Mesenchymal stem cell (in vitro differentiated cells and primary cell): ENCODE measurements at regions not wholly inside any gene's neighbourhood (a gene's known extent, or its start where the extent isn't known, plus 50 kb on each side); places are given as distances from the start of the nearest gene placed in this dataset.

Experiments used
- DNase-seq: peaks from one replicate; pipeline ENCODE4 v3.0.0-alpha.2; 2013
- H2AFZ ChIP-seq: one replicate; pipeline ENCODE4 v1.6.1; 2013; ENCODE audit warnings: low read depth, mild to moderate bottlenecking, control low read depth, inconsistent platforms, low read length, moderate library complexity
- H2AK5ac ChIP-seq: 2 replicates; pipeline ENCODE4 v1.6.1; 2013; ENCODE audit warnings: low read length, moderate library complexity, mild to moderate bottlenecking, inconsistent platforms; ENCODE audit not compliant: severe bottlenecking
- H2BK120ac ChIP-seq: one replicate; pipeline ENCODE4 v1.6.1; 2013; ENCODE audit warnings: low read depth, mild to moderate bottlenecking, inconsistent platforms, low read length, moderate library complexity
- H2BK12ac ChIP-seq, 2 experiments: one replicate each; pipeline ENCODE4 v1.6.1; 2013; ENCODE audit warnings: inconsistent platforms in 2 of 2, low read length in 2 of 2, mild to moderate bottlenecking in 2 of 2, moderate library complexity in 2 of 2, control low read depth in 1 of 2
- H2BK15ac ChIP-seq: one replicate; pipeline ENCODE4 v1.6.1; 2013; ENCODE audit warnings: mild to moderate bottlenecking, low read depth, inconsistent platforms; ENCODE audit not compliant: poor library complexity, severe bottlenecking
- H2BK5ac ChIP-seq: 2 replicates; pipeline ENCODE4 v1.6.1; 2013; ENCODE audit warnings: low read depth, mild to moderate bottlenecking, low read length, control low read depth, inconsistent platforms; ENCODE audit not compliant: poor library complexity, severe bottlenecking
- H3K14ac ChIP-seq, 2 experiments: one replicate each; pipeline ENCODE4 v1.6.1; 2013; ENCODE audit warnings: inconsistent platforms in 2 of 2, low read length in 2 of 2, control low read depth in 1 of 2, mild to moderate bottlenecking in 1 of 2, moderate library complexity in 1 of 2
- H3K18ac ChIP-seq, 2 experiments: one replicate each; pipeline ENCODE4 v1.6.1; 2013; ENCODE audit warnings: inconsistent platforms in 2 of 2, low read length in 2 of 2, control low read depth in 1 of 2, low read depth in 1 of 2, mild to moderate bottlenecking in 1 of 2
- H3K23ac ChIP-seq, 2 experiments: one replicate each; pipeline ENCODE4 v1.6.1; 2013; ENCODE audit warnings: inconsistent platforms in 2 of 2, low read length in 2 of 2, mild to moderate bottlenecking in 2 of 2, moderate library complexity in 2 of 2, control low read depth in 1 of 2
- H3K27ac ChIP-seq: 2 replicates; pipeline ENCODE4 v1.5.1; 2013; ENCODE audit warnings: mild to moderate bottlenecking, moderate library complexity, low read length, control low read depth, inconsistent platforms; ENCODE audit not compliant: poor library complexity, severe bottlenecking
- H3K27me3 ChIP-seq, 2 experiments: 2 replicates each; pipeline versions ENCODE4 v1.6.1 to v1.7.0; 2013; ENCODE audit warnings: low read length in 2 of 2, mild to moderate bottlenecking in 2 of 2, moderate library complexity in 2 of 2, control low read depth in 1 of 2, inconsistent platforms in 1 of 2; ENCODE audit not compliant: control insufficient read depth in 1 of 2, insufficient read depth in 1 of 2
- H3K36me3 ChIP-seq, 2 experiments: 2 replicates each; pipeline versions ENCODE4 v1.6.1 to v1.7.0; 2013; ENCODE audit warnings: low read length in 2 of 2, control low read depth in 1 of 2, inconsistent platforms in 1 of 2, low read depth in 1 of 2, mild to moderate bottlenecking in 1 of 2; ENCODE audit not compliant: insufficient read depth in 2 of 2, control insufficient read depth in 1 of 2
- H3K4ac ChIP-seq, 2 experiments: one replicate each; pipeline ENCODE4 v1.6.1; 2013; ENCODE audit warnings: inconsistent platforms in 2 of 2, low read length in 2 of 2, mild to moderate bottlenecking in 2 of 2, moderate library complexity in 2 of 2, control low read depth in 1 of 2, low read depth in 1 of 2
- H3K4me1 ChIP-seq: 2 replicates; pipeline ENCODE4 v1.6.1; 2013; ENCODE audit warnings: low read depth, low read length, control low read depth; ENCODE audit not compliant: control insufficient read depth, insufficient read depth
- H3K4me2 ChIP-seq: 2 replicates; pipeline ENCODE4 v1.6.1; 2013; ENCODE audit warnings: low read length, mild to moderate bottlenecking, inconsistent platforms; ENCODE audit not compliant: poor library complexity, severe bottlenecking
- H3K4me3 ChIP-seq, 2 experiments: 2 replicates each; pipeline versions ENCODE4 v1.5.1 to v1.7.0; 2013; ENCODE audit warnings: low read length in 2 of 2, mild to moderate bottlenecking in 2 of 2, control low read depth in 1 of 2, low read depth in 1 of 2; ENCODE audit not compliant: insufficient read depth in 1 of 2
- H3K79me1 ChIP-seq: replicated peaks from 2 replicates; pipeline ENCODE4 v1.6.1; 2013; ENCODE audit warnings: mild to moderate bottlenecking, control low read depth, low read length, inconsistent platforms; ENCODE audit not compliant: poor library complexity, severe bottlenecking
- H3K9ac ChIP-seq: 2 replicates; pipeline ENCODE4 v1.7.0; 2013; ENCODE audit warnings: mild to moderate bottlenecking, low read length, moderate library complexity
- H3K9me3 ChIP-seq: 2 replicates; pipeline ENCODE4 v1.7.0; 2013; ENCODE audit warnings: mild to moderate bottlenecking, low read length; ENCODE audit not compliant: control insufficient read depth
- H4K8ac ChIP-seq: one replicate; pipeline ENCODE4 v1.6.1; 2013; ENCODE audit warnings: inconsistent platforms, mild to moderate bottlenecking, low read length, moderate library complexity
- H4K91ac ChIP-seq: one replicate; pipeline ENCODE4 v1.6.1; 2013; ENCODE audit warnings: mild to moderate bottlenecking, low read length, inconsistent platforms
- WGBS: methylation state at CpG from one replicate; pipeline ENCODE4 v1.1.7; 2013; ENCODE audit warnings: mixed read lengths; 5-methylcytosine and 5-hydroxymethylcytosine counted together

GRCh38 chr14:59091976-59092375, 96.5 kb upstream of the DAAM1 start:
- Histone ChIP-seq H3K4me1 (peaks cover 2% of the 10 kb centered on the region), H2BK120ac (no peak overlapping the region), H3K9me3 (no peaks in the 10 kb centered on the region), H3K18ac (no peak overlapping the region), H2AK5ac (no peak overlapping the region), H2BK5ac (no peak overlapping the region), H4K8ac (no peak overlapping the region), H2BK12ac (no peak overlapping the region), H3K27me3 (peaks cover 10 to 13% of the 10 kb centered on the region in 2 experiments), H3K79me1 (no peaks in the 10 kb centered on the region), H3K9ac (no peak overlapping the region), H3K23ac (no peak overlapping the region), H2BK15ac (no peak overlapping the region), H3K4ac (no peak overlapping the region), H3K4me2 (no peak overlapping the region), H4K91ac (no peak overlapping the region), H3K4me3 (no peak overlapping the region), H3K14ac (no peak overlapping the region), H3K36me3 (no peaks in the 10 kb centered on the region), H2AFZ (no peak overlapping the region), H3K27ac (no peak overlapping the region)
- WGBS = 70% methylated on average over 4 of the region's 4 CpGs
- DNase-seq = peak; percentile 26

- DNase-seq = no peak
- 98% methylated on average over 7 of the region's 7 CpGs for WGBS
Measured at GRCh38 chr14:59093902-59094301, 94.6 kb upstream of the DAAM1 start.

GRCh38 chr14:59096303-59096702, 92.2 kb upstream of the DAAM1 start:
- Histone ChIP-seq H3K4me3 (no peak overlapping the region), H3K9me3 (no peaks in the 10 kb centered on the region), H4K91ac (no peak overlapping the region), H3K23ac (no peak overlapping the region), H3K36me3 (no peaks in the 10 kb centered on the region), H2BK120ac (no peak overlapping the region), H3K27me3 (peaks cover 10 to 13% of the 10 kb centered on the region in 2 experiments), H2BK5ac (no peak overlapping the region), H2AFZ (no peak overlapping the region), H3K14ac (no peak overlapping the region), H3K4me2 (no peak overlapping the region), H3K4ac (no peak overlapping the region), H2BK12ac (no peak overlapping the region), H3K4me1 (peaks cover 2% of the 10 kb centered on the region), H3K9ac (no peak overlapping the region), H4K8ac (no peak overlapping the region), H3K79me1 (no peaks in the 10 kb centered on the region), H3K18ac (no peak overlapping the region), H2BK15ac (no peak overlapping the region), H2AK5ac (no peak overlapping the region), H3K27ac (no peak overlapping the region)
- DNase-seq = no peak
- no CpG with 5 or more reads among the region's 2 CpGs for WGBS

More at GRCh38 chr14:59093902-59094301, 94.6 kb upstream of the DAAM1 start:
- H3K4me2 ChIP-seq = no peak overlapping the region
- H2AFZ ChIP-seq = no peak overlapping the region
- no peak overlapping the region for H2BK12ac ChIP-seq
- H3K79me1 ChIP-seq = no peaks in the 10 kb centered on the region
- peaks cover 10 to 13% of the 10 kb centered on the region in 2 experiments for H3K27me3 ChIP-seq
- H2BK5ac ChIP-seq = no peak overlapping the region
- H3K14ac ChIP-seq = no peak overlapping the region
- H2AK5ac ChIP-seq = no peak overlapping the region
- H3K4me3 ChIP-seq = peak overlapping the region in 1 of 2 experiments; percentile 31
- H3K36me3 ChIP-seq = no peaks in the 10 kb centered on the region
- no peak overlapping the region for H2BK120ac ChIP-seq
- no peak overlapping the region for H3K23ac ChIP-seq
- no peaks in the 10 kb centered on the region for H3K9me3 ChIP-seq
- no peak overlapping the region for H3K18ac ChIP-seq
- no peak overlapping the region for H2BK15ac ChIP-seq
- H3K9ac ChIP-seq = no peak overlapping the region
- H3K27ac ChIP-seq = no peak overlapping the region
- H3K4me1 ChIP-seq = peaks cover 4% of the 10 kb centered on the region
- no peak overlapping the region for H3K4ac ChIP-seq
- H4K8ac ChIP-seq = no peak overlapping the region
- no peak overlapping the region for H4K91ac ChIP-seq

- H2BK15ac ChIP-seq = no peak overlapping the region
- no peak overlapping the region for H2BK5ac ChIP-seq
- 97% methylated on average over 4 of the region's 4 CpGs for WGBS
- no peaks in the 10 kb centered on the region for H3K9me3 ChIP-seq
- no peak overlapping the region for H3K4ac ChIP-seq
- H3K23ac ChIP-seq = no peak overlapping the region
- H3K4me3 ChIP-seq = no peak overlapping the region
- no peak overlapping the region for H3K18ac ChIP-seq
- H2BK120ac ChIP-seq = no peak overlapping the region
- H2AK5ac ChIP-seq = no peak overlapping the region
- peaks cover 2% of the 10 kb centered on the region for H3K4me1 ChIP-seq
- H2BK12ac ChIP-seq = no peak overlapping the region
- no peak overlapping the region for H4K8ac ChIP-seq
- H4K91ac ChIP-seq = no peak overlapping the region
- peaks cover 5 to 6% of the 10 kb centered on the region in 2 experiments for H3K27me3 ChIP-seq
- H3K36me3 ChIP-seq = no peaks in the 10 kb centered on the region
- no peak overlapping the region for H3K9ac ChIP-seq
- H2AFZ ChIP-seq = no peak overlapping the region
- no peak overlapping the region for H3K14ac ChIP-seq
- H3K4me2 ChIP-seq = no peak overlapping the region
- H3K79me1 ChIP-seq = no peaks in the 10 kb centered on the region
- H3K27ac ChIP-seq = no peak overlapping the region
- no peak for DNase-seq
Measured at GRCh38 chr14:59097681-59098080, 90.8 kb upstream of the DAAM1 start.
